Sigmoid colon (tissue), 6 donors: ENCODE measurements at regions not wholly inside any gene's neighbourhood (a gene's known extent, or its start where the extent isn't known, plus 50 kb on each side); places are given as distances from the start of the nearest gene placed in this dataset.

Experiments
- DNase-seq: peaks from one replicate; pipeline ENCODE4 v3.0.0-alpha.2; 2019
- H3K27ac ChIP-seq, 4 donors: fragments of 200-600 bp; sonication (generic); one replicate each; pipeline ENCODE4 v1.5.1; 2016 to 2019; ENCODE audit warnings: mild to moderate bottlenecking in 1 of 4
- H3K27me3 ChIP-seq, 3 donors: fragments of 200-600 bp; sonication (generic); one replicate each; pipeline ENCODE4 v1.5.1; 2019; ENCODE audit warnings: mild to moderate bottlenecking in 1 of 3
- H3K36me3 ChIP-seq, 4 donors: fragments of 200-600 bp; sonication (generic); one replicate each; pipeline ENCODE4 v1.5.1; 2016 to 2019
- H3K4me1 ChIP-seq, 4 donors: fragments of 200-600 bp; sonication (generic); one replicate each; pipeline ENCODE4 v1.5.1; 2017 to 2019
- H3K4me3 ChIP-seq, 4 donors: fragments of 200-600 bp; sonication (generic); one replicate each; pipeline ENCODE4 v1.5.1; 2017 to 2019; ENCODE audit warnings: mild to moderate bottlenecking in 2 of 4, moderate library complexity in 1 of 4
- H3K9me3 ChIP-seq, 4 donors: fragments of 200-600 bp in 3 of 4; sonication (generic) in 3 of 4; one replicate each; pipeline versions ENCODE4 v1.5.1 to v1.6.1; 2013 to 2019
- CTCF ChIP-seq, 4 experiments: fragments of 450-650 bp in 3 of 4; fragments of 200-600 bp in 1 of 4; IDR thresholded peaks; one replicate each; pipeline ENCODE4 v1.5.1; 2016 to 2019; ENCODE audit warnings: antibody characterized with exemption in 4 of 4, mild to moderate bottlenecking in 3 of 4, moderate library complexity in 2 of 4
- EP300 ChIP-seq, 4 donors: sonication (generic); formaldehyde crosslinking; IDR thresholded peaks; one replicate each; pipeline ENCODE4 v1.6.1; 2017; ENCODE audit warnings: antibody characterized with exemption in 4 of 4
- POLR2A ChIP-seq, 2 donors: fragments of 450-650 bp; IDR thresholded peaks; one replicate each; pipeline ENCODE4 v1.6.1; 2016; ENCODE audit warnings: antibody characterized with exemption in 2 of 2, mild to moderate bottlenecking in 2 of 2, moderate library complexity in 2 of 2
- POLR2AphosphoS5 ChIP-seq, 4 donors: sonication (generic); formaldehyde crosslinking; IDR thresholded peaks; one replicate each; pipeline ENCODE4 v1.6.1; 2017; ENCODE audit warnings: antibody characterized with exemption in 4 of 4
- WGBS, 2 donors: extraction: QIAGEN DNeasy Blood & Tissue Kit; methylation state at CpG; one replicate each; pipeline ENCODE4 v1.1.7; 2013; 5-methylcytosine and 5-hydroxymethylcytosine counted together
- intact Hi-C: fragments of 100-400 bp; cut with DNase I; formaldehyde crosslinking; loops from one replicate; pipeline ENCODE4 v1.15.1; 2023
- donor health status: healthy with polysubstance abuse.
- donor health status: healthy.

GRCh38 chr5:27727254-27727653, 688.9 kb upstream of the CDH9 start:
- intact Hi-C loops, result no loop called here
- Histone ChIP-seq H3K9me3 (no peaks in the 10 kb centered on the region), H3K36me3 (no peaks in the 10 kb centered on the region), H3K27ac (no peak overlapping the region), H3K4me3 (no peak overlapping the region), H3K4me1 (no peaks in the 10 kb centered on the region), H3K27me3 (no peaks in the 10 kb centered on the region)
- no peak for DNase-seq
- TF ChIP-seq CTCF (IDR thresholded peaks at IDR 0.05), result no peak
- TF ChIP-seq POLR2A (IDR thresholded peaks at IDR 0.05), result no peak
- TF ChIP-seq POLR2AphosphoS5 (IDR thresholded peaks at IDR 0.05), result no peak
- no peak for TF ChIP-seq EP300 (IDR thresholded peaks at IDR 0.05)

GRCh38 chr5:27722337-27722736, 684.0 kb upstream of the CDH9 start:
- DNase-seq, result no peak
- H3K4me3 ChIP-seq, result no peak overlapping the region
- no peak overlapping the region for H3K27ac ChIP-seq
- H3K9me3 ChIP-seq, result no peaks in the 10 kb centered on the region
- intact Hi-C loops, result no loop called here
- H3K27me3 ChIP-seq, result no peaks in the 10 kb centered on the region
- H3K36me3 ChIP-seq, result no peaks in the 10 kb centered on the region
- no peaks in the 10 kb centered on the region for H3K4me1 ChIP-seq
- no peak for TF ChIP-seq POLR2AphosphoS5 (IDR thresholded peaks at IDR 0.05)

- no peaks in the 10 kb centered on the region for H3K4me1 ChIP-seq
- H3K27me3 ChIP-seq, result no peaks in the 10 kb centered on the region
- no peaks in the 10 kb centered on the region for H3K36me3 ChIP-seq
- H3K27ac ChIP-seq, result no peak overlapping the region
- H3K4me3 ChIP-seq, result no peak overlapping the region
- H3K9me3 ChIP-seq, result no peaks in the 10 kb centered on the region
- TF ChIP-seq EP300 (IDR thresholded peaks at IDR 0.05), result no peak
- WGBS, 2 donors, result 84 to 87% methylated on average over 3 of the region's 3 CpGs
- no peak for DNase-seq
- intact Hi-C loops, result no loop called here
Measured at GRCh38 chr5:27708534-27708933, 670.1 kb upstream of the CDH9 start.

- Histone ChIP-seq H3K36me3 (no peaks in the 10 kb centered on the region), H3K27me3 (no peaks in the 10 kb centered on the region), H3K4me1 (no peaks in the 10 kb centered on the region), H3K4me3 (no peak overlapping the region), H3K9me3 (no peaks in the 10 kb centered on the region), H3K27ac (no peak overlapping the region)
- no peak for DNase-seq
- intact Hi-C loops, result no loop called here
- TF ChIP-seq POLR2AphosphoS5 (IDR thresholded peaks at IDR 0.05), result no peak
- TF ChIP-seq CTCF (IDR thresholded peaks at IDR 0.05), result no peak
- TF ChIP-seq EP300 (IDR thresholded peaks at IDR 0.05), result no peak
- TF ChIP-seq POLR2A (IDR thresholded peaks at IDR 0.05), result no peak
Measured at GRCh38 chr5:27706832-27707231, 668.4 kb upstream of the CDH9 start.

GRCh38 chr5:27705661-27706060, 667.3 kb upstream of the CDH9 start:
- intact Hi-C loops, result no loop called here
- H3K9me3 ChIP-seq, result no peaks in the 10 kb centered on the region
- no peaks in the 10 kb centered on the region for H3K27me3 ChIP-seq
- no peak overlapping the region for H3K4me3 ChIP-seq
- 75 to 77% methylated on average over 3 of the region's 3 CpGs for WGBS, 2 donors
- H3K4me1 ChIP-seq, result no peaks in the 10 kb centered on the region
- no peak for DNase-seq
- no peak overlapping the region for H3K27ac ChIP-seq
- no peaks in the 10 kb centered on the region for H3K36me3 ChIP-seq
- TF ChIP-seq CTCF (IDR thresholded peaks at IDR 0.05) (no peak), POLR2AphosphoS5 (IDR thresholded peaks at IDR 0.05) (no peak), EP300 (IDR thresholded peaks at IDR 0.05) (no peak), POLR2A (IDR thresholded peaks at IDR 0.05) (no peak)

GRCh38 chr5:27701931-27702903, 663.8 kb upstream of the CDH9 start:
- no peaks in the 10 kb centered on the region for H3K4me1 ChIP-seq
- no peaks in the 10 kb centered on the region for H3K36me3 ChIP-seq
- TF ChIP-seq POLR2A (IDR thresholded peaks at IDR 0.05) (no peak), CTCF (IDR thresholded peaks at IDR 0.05) (no peak), POLR2AphosphoS5 (IDR thresholded peaks at IDR 0.05) (no peak), EP300 (IDR thresholded peaks at IDR 0.05) (no peak)
- intact Hi-C loops, result no loop called here
- DNase-seq, result no peak
- 80% methylated on average over 7 of the region's 7 CpGs for WGBS, 2 donors
- H3K27me3 ChIP-seq, result no peaks in the 10 kb centered on the region
- H3K4me3 ChIP-seq, result no peak overlapping the region
- H3K27ac ChIP-seq, result no peak overlapping the region
- H3K9me3 ChIP-seq, result no peaks in the 10 kb centered on the region
